GM12878 (cell line): ENCODE measurements at regions not wholly inside any gene's neighbourhood (a gene's known extent, or its start where the extent isn't known, plus 50 kb on each side); places are given as distances from the start of the nearest gene placed in this dataset.

Experiments used
- ATAC-seq: fragments of 200-7000 bp; cut with Tn5 transposase; 3 replicates; pipeline ENCODE4 v1.9.1; 2020; ENCODE audit warnings: mild to moderate bottlenecking, moderate library complexity
- BruUV-seq: library from RNA; stranded (reverse); fragments of 400-500 nt; replicated peaks from 2 replicates; lab custom pipeline; 2021; lab: Mats Ljungman, UMichigan
- CTCF ChIA-PET: fragments of 300-600 bp; sonication (Branson Sonifier 250); formaldehyde crosslinking; extraction: SDS; loops from one replicate; lab custom pipeline; 2021; ENCODE audit warnings: inconsistent platforms; lab: Yijun Ruan, JAX
- POLR2A ChIA-PET: fragments of 350-600 bp; formaldehyde crosslinking; extraction: SDS; loops from one replicate; lab custom pipeline; 2021; ENCODE audit warnings: inconsistent platforms; lab: Charles Lee
- RAD21 ChIA-PET: fragments of 300-600 bp; sonication (Branson Sonifier 250); formaldehyde crosslinking; loops from one replicate; lab custom pipeline; 2023; ENCODE audit warnings: antibody characterized with exemption; ENCODE audit not compliant: unreplicated experiment; lab: Charles Lee
- SMC1A ChIA-PET: fragments of 300-600 bp; sonication (Branson Sonifier 250); formaldehyde crosslinking; loops from one replicate; lab custom pipeline; 2023; ENCODE audit not compliant: unreplicated experiment, uncharacterized antibody; lab: Charles Lee
- DNase-seq: peaks from one replicate; pipeline ENCODE4 v3.0.0-alpha.2; 2011; ENCODE audit warnings: low read depth, low spot score
- FAIRE-seq: peaks from 3 replicates; lab custom pipeline; 2011; peaks lifted over from hg19 to GRCh38; lab: Jason Lieb, UNC
- H2AFZ ChIP-seq: 2 replicates; pipeline ENCODE4 v1.6.0; 2011; ENCODE audit warnings: low read depth, low read length, control low read depth; ENCODE audit not compliant: control insufficient read depth
- H3K27ac ChIP-seq: 2 replicates; pipeline ENCODE4 v1.5.1; 2011; ENCODE audit warnings: control low read depth; ENCODE audit not compliant: control insufficient read depth, insufficient read depth
- H3K27me3 ChIP-seq, 2 experiments: replicated peaks in 1 of 2; 2 replicates each; pipeline versions ENCODE4 v1.6.0 to v1.6.1; 2011; ENCODE audit warnings: low read length in 1 of 2; ENCODE audit not compliant: control insufficient read depth in 2 of 2, insufficient read depth in 2 of 2
- H3K36me3 ChIP-seq, 2 experiments: 2 replicates each; pipeline ENCODE4 v1.5.1; 2011; ENCODE audit warnings: low read length in 1 of 2; ENCODE audit not compliant: control insufficient read depth in 2 of 2, insufficient read depth in 2 of 2
- H3K4me1 ChIP-seq: 2 replicates; pipeline ENCODE4 v1.6.1; 2011; ENCODE audit warnings: mild to moderate bottlenecking, low read length, moderate library complexity, mixed read lengths; ENCODE audit not compliant: control insufficient read depth, insufficient read depth
- H3K4me2 ChIP-seq: 2 replicates; pipeline ENCODE4 v1.6.0; 2011; ENCODE audit warnings: control low read depth; ENCODE audit not compliant: control insufficient read depth, insufficient read depth
- H3K4me3 ChIP-seq: fragments of 200-600 bp; sonication (generic); 2 replicates; pipeline ENCODE4 v1.5.1; 2016
- H3K79me2 ChIP-seq: 2 replicates; pipeline ENCODE4 v1.6.0; 2011; ENCODE audit warnings: low read length; ENCODE audit not compliant: control insufficient read depth, insufficient read depth
- H3K9ac ChIP-seq: 2 replicates; pipeline ENCODE4 v1.8.0; 2011; ENCODE audit warnings: low read length, control low read depth, mixed read lengths; ENCODE audit not compliant: control insufficient read depth, insufficient read depth
- H3K9me3 ChIP-seq: replicated peaks from 3 replicates; pipeline ENCODE4 v1.5.1; 2011; ENCODE audit warnings: mild to moderate bottlenecking, low read length; ENCODE audit not compliant: control insufficient read depth, insufficient read depth
- H4K20me1 ChIP-seq: 2 replicates; pipeline ENCODE4 v1.6.0; 2011; ENCODE audit not compliant: control insufficient read depth, insufficient read depth
- ASH2L ChIP-seq: fragments of 300-600, 200-600 bp; sonication (generic); IDR thresholded peaks from 2 replicates; pipeline ENCODE4 v1.6.1; 2017; ENCODE audit warnings: low read depth, mild to moderate bottlenecking, borderline replicate concordance
- NBN ChIP-seq: fragments of 450-650 bp; IDR thresholded peaks from 2 replicates; pipeline ENCODE4 v1.6.1; 2016
- RELA ChIP-seq: fragments of 450-650 bp; IDR thresholded peaks from 2 replicates; pipeline ENCODE4 v1.8.0; 2014; ENCODE audit warnings: borderline replicate concordance; ENCODE audit not compliant: partially characterized antibody
- TARDBP ChIP-seq: IDR thresholded peaks from 2 replicates; pipeline ENCODE4 v1.6.1; 2016; ENCODE audit warnings: borderline replicate concordance
- YY1 ChIP-seq: IDR thresholded peaks from 2 replicates; pipeline ENCODE4 v1.6.1; 2011; ENCODE audit warnings: low read depth, mild to moderate bottlenecking, low read length
- ZNF207 ChIP-seq: fragments of 450-650 bp; IDR thresholded peaks from 2 replicates; pipeline ENCODE4 v1.6.1; 2014; ENCODE audit warnings: antibody characterized with exemption, mild to moderate bottlenecking, borderline replicate concordance
- WGBS: methylation state at CpG from one replicate; pipeline ENCODE4 v1.1.6; 2016; ENCODE audit warnings: low lambda C conversion rate; ENCODE audit not compliant: insufficient replicate concordance, insufficient coverage; ENCODE audit errors: missing lambda C conversion rate; 5-methylcytosine and 5-hydroxymethylcytosine counted together
- in situ Hi-C: fragments of 300-500 bp; cut with MboI; formaldehyde crosslinking; loops from 9 replicates; pipeline ENCODE4 v1.14.3; 2018; ENCODE audit warnings: mixed read lengths
- intact Hi-C: fragments of 100-400 bp; cut with micrococcal nuclease; formaldehyde crosslinking; loops from one replicate; pipeline ENCODE4 v1.14.2; 2022; ENCODE audit not compliant: unreplicated experiment
- TF ChIP-seq, protein P1 (sequence below): fragments of 450-650 bp; formaldehyde crosslinking; IDR thresholded peaks from 2 replicates; pipeline ENCODE4 v1.5.0; 2022; ENCODE audit warnings: mild to moderate bottlenecking, missing genetic modification characterization
- TF ChIP-seq, protein P2 (sequence below), 3 experiments: IDR thresholded peaks in 2 of 3; conservative IDR thresholded peaks in 1 of 3; 2 replicates each; pipeline ENCODE4 v1.5.1; 2011; ENCODE audit warnings: low read depth in 3 of 3, low read length in 3 of 3, mild to moderate bottlenecking in 3 of 3, control low read depth in 2 of 3, moderate library complexity in 2 of 3, inconsistent platforms in 1 of 3, mixed read lengths in 1 of 3; ENCODE audit not compliant: control insufficient read depth in 2 of 3, insufficient read depth in 1 of 3; ENCODE audit errors: extremely low read depth in 1 of 3
- TF ChIP-seq, protein P3 (sequence below): IDR thresholded peaks from 2 replicates; pipeline ENCODE4 v1.6.1; 2012; ENCODE audit warnings: low read depth, low read length, improper control_type of control experiment
- TF ChIP-seq, protein P4 (sequence below): fragments of 450-650 bp; IDR thresholded peaks from 2 replicates; pipeline ENCODE4 v1.6.1; 2016; ENCODE audit warnings: mild to moderate bottlenecking, moderate library complexity, borderline replicate concordance
- TF ChIP-seq, protein P5 (sequence below): IDR thresholded peaks from 2 replicates; pipeline ENCODE4 v1.6.1; 2011; ENCODE audit warnings: borderline replicate concordance, low read depth, mild to moderate bottlenecking, moderate library complexity, mixed read lengths, low read length; ENCODE audit not compliant: insufficient read depth; ENCODE audit errors: extremely low read length

DNA sequence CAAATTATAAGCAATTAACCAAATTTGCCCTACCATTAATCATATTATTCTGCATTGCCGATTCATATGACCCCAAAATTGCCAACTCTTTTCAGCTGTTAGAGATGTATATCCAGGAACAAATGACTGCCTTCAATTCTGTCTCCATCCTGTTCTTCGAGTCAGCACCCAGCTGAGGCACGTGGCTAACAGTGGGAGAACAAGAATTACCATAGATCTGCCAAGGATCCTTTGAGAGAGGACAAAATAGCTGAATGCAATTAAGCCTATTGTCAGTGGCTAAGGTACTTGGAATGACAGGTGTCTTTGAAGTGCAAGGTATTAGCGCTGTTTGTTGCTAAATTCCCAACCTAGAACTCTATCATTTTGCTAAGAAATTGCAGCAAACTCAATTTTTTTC, 426.1 kb downstream of the TSHZ3 start (continued):
- TF ChIP-seq, protein P1, sequence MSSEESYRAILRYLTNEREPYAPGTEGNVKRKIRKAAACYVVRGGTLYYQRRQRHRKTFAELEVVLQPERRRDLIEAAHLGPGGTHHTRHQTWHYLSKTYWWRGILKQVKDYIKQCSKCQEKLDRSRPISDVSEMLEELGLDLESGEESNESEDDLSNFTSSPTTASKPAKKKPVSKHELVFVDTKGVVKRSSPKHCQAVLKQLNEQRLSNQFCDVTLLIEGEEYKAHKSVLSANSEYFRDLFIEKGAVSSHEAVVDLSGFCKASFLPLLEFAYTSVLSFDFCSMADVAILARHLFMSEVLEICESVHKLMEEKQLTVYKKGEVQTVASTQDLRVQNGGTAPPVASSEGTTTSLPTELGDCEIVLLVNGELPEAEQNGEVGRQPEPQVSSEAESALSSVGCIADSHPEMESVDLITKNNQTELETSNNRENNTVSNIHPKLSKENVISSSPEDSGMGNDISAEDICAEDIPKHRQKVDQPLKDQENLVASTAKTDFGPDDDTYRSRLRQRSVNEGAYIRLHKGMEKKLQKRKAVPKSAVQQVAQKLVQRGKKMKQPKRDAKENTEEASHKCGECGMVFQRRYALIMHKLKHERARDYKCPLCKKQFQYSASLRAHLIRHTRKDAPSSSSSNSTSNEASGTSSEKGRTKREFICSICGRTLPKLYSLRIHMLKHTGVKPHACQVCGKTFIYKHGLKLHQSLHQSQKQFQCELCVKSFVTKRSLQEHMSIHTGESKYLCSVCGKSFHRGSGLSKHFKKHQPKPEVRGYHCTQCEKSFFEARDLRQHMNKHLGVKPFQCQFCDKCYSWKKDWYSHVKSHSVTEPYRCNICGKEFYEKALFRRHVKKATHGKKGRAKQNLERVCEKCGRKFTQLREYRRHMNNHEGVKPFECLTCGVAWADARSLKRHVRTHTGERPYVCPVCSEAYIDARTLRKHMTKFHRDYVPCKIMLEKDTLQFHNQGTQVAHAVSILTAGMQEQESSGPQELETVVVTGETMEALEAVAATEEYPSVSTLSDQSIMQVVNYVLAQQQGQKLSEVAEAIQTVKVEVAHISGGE (CRISPR knock-in tag) = no peak
- TF ChIP-seq, protein P2, sequence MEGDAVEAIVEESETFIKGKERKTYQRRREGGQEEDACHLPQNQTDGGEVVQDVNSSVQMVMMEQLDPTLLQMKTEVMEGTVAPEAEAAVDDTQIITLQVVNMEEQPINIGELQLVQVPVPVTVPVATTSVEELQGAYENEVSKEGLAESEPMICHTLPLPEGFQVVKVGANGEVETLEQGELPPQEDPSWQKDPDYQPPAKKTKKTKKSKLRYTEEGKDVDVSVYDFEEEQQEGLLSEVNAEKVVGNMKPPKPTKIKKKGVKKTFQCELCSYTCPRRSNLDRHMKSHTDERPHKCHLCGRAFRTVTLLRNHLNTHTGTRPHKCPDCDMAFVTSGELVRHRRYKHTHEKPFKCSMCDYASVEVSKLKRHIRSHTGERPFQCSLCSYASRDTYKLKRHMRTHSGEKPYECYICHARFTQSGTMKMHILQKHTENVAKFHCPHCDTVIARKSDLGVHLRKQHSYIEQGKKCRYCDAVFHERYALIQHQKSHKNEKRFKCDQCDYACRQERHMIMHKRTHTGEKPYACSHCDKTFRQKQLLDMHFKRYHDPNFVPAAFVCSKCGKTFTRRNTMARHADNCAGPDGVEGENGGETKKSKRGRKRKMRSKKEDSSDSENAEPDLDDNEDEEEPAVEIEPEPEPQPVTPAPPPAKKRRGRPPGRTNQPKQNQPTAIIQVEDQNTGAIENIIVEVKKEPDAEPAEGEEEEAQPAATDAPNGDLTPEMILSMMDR (IDR thresholded peaks at IDR 0.05 in 2 of 3, conservative IDR thresholded peaks at IDR 0.05 in 1 of 3; ENCODE audit: control insufficient read depth in 2 of 3, extremely low read depth in 1 of 3, insufficient read depth in 1 of 3, low read depth in 3 of 3, low read length in 3 of 3) = no peak
- TF ChIP-seq, protein P3, sequence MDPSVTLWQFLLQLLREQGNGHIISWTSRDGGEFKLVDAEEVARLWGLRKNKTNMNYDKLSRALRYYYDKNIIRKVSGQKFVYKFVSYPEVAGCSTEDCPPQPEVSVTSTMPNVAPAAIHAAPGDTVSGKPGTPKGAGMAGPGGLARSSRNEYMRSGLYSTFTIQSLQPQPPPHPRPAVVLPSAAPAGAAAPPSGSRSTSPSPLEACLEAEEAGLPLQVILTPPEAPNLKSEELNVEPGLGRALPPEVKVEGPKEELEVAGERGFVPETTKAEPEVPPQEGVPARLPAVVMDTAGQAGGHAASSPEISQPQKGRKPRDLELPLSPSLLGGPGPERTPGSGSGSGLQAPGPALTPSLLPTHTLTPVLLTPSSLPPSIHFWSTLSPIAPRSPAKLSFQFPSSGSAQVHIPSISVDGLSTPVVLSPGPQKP = no peak

DNA sequence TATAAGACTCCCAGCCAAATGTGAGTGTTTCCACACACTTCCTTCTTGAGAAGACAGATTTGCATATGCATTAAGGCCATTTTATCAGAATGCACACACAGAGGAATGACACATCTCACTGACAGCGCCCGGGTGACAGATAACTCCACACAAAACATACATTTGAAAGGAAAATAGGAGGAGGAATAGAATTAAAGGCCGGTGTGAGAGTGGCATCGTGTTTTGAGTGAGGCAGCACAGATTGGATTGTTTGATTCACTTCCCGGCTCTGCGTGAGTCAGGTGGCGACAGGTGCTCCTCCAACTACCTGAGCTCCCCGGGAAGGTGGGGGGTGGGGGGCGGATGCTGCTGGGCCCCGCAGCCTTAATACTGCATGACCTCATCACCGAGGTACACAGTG, 429.0 kb downstream of the TSHZ3 start:
- no TSS peak for BruUV-seq
- TF ChIP-seq YY1 (no peak), ASH2L (no peak), RELA (no peak), NBN (no peak), TARDBP (no peak), ZNF207 (no peak)
- TF ChIP-seq, protein P4, sequence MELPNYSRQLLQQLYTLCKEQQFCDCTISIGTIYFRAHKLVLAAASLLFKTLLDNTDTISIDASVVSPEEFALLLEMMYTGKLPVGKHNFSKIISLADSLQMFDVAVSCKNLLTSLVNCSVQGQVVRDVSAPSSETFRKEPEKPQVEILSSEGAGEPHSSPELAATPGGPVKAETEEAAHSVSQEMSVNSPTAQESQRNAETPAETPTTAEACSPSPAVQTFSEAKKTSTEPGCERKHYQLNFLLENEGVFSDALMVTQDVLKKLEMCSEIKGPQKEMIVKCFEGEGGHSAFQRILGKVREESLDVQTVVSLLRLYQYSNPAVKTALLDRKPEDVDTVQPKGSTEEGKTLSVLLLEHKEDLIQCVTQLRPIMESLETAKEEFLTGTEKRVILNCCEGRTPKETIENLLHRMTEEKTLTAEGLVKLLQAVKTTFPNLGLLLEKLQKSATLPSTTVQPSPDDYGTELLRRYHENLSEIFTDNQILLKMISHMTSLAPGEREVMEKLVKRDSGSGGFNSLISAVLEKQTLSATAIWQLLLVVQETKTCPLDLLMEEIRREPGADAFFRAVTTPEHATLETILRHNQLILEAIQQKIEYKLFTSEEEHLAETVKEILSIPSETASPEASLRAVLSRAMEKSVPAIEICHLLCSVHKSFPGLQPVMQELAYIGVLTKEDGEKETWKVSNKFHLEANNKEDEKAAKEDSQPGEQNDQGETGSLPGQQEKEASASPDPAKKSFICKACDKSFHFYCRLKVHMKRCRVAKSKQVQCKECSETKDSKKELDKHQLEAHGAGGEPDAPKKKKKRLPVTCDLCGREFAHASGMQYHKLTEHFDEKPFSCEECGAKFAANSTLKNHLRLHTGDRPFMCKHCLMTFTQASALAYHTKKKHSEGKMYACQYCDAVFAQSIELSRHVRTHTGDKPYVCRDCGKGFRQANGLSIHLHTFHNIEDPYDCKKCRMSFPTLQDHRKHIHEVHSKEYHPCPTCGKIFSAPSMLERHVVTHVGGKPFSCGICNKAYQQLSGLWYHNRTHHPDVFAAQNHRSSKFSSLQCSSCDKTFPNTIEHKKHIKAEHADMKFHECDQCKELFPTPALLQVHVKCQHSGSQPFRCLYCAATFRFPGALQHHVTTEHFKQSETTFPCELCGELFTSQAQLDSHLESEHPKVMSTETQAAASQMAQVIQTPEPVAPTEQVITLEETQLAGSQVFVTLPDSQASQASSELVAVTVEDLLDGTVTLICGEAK = no peak
- TF ChIP-seq, protein P5, sequence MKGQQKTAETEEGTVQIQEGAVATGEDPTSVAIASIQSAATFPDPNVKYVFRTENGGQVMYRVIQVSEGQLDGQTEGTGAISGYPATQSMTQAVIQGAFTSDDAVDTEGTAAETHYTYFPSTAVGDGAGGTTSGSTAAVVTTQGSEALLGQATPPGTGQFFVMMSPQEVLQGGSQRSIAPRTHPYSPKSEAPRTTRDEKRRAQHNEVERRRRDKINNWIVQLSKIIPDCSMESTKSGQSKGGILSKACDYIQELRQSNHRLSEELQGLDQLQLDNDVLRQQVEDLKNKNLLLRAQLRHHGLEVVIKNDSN = no peak

More for the DNA sequence above, 429.0 kb downstream of the TSHZ3 start:
- H2AFZ ChIP-seq = no peak overlapping the region
- H3K36me3 ChIP-seq = no peaks in the 10 kb centered on the region
- H3K79me2 ChIP-seq = no peaks in the 10 kb centered on the region
- no peaks in the 10 kb centered on the region for H4K20me1 ChIP-seq
- 36% methylated on average over 11 of the region's 11 CpGs for WGBS
- H3K27me3 ChIP-seq = no peaks in the 10 kb centered on the region
- no peak overlapping the region for H3K27ac ChIP-seq
- DNase-seq (no peak), FAIRE-seq (no peak), ATAC-seq (no peak)
- in situ Hi-C loops (no loop called here), intact Hi-C loops (no loop called here)
- ChIA-PET SMC1A (no interaction called here), CTCF (no interaction called here), POLR2A (no interaction called here), RAD21 (no interaction called here)
- no peaks in the 10 kb centered on the region; the same call in 2 of the 3 replicates for H3K9me3 ChIP-seq
- H3K4me3 ChIP-seq = no peak overlapping the region
- no peak overlapping the region for H3K4me2 ChIP-seq
- H3K4me1 ChIP-seq = no peaks in the 10 kb centered on the region
- no peak overlapping the region for H3K9ac ChIP-seq
